HCT116 (cell line): ENCODE measurements at regions not wholly inside any gene's neighbourhood (a gene's known extent, or its start where the extent isn't known, plus 50 kb on each side); places are given as distances from the start of the nearest gene placed in this dataset.

Experiments used
- CBX3 ChIP-seq: IDR thresholded peaks from 2 replicates; pipeline ENCODE4 v1.6.1; 2012; ENCODE audit warnings: low read depth
- CEBPB ChIP-seq: IDR thresholded peaks from 2 replicates; pipeline ENCODE4 v1.6.1; 2012; ENCODE audit warnings: low read depth
- POLR2A ChIP-seq: IDR thresholded peaks from 2 replicates; pipeline ENCODE4 v1.7.0; 2011; ENCODE audit warnings: borderline replicate concordance; ENCODE audit not compliant: insufficient read depth, insufficient read length; ENCODE audit errors: extremely low read depth
- POLR2AphosphoS5 ChIP-seq: IDR thresholded peaks from 2 replicates; pipeline ENCODE4 v1.6.1; 2011; ENCODE audit warnings: mild to moderate bottlenecking, low read depth, low read length, moderate library complexity
- SIN3A ChIP-seq: IDR thresholded peaks from 2 replicates; pipeline ENCODE4 v1.6.1; 2012; ENCODE audit warnings: low read depth
- YY1 ChIP-seq: IDR thresholded peaks from 2 replicates; pipeline ENCODE4 v1.6.1; 2011; ENCODE audit warnings: low read length, low read depth, moderate library complexity, mild to moderate bottlenecking; ENCODE audit not compliant: insufficient replicate concordance; ENCODE audit errors: extremely low read depth
- TF ChIP-seq, protein P1 (sequence below), 3 experiments: fragments of 200-600 bp in 1 of 3; sonication (generic) in 1 of 3; IDR thresholded peaks in 2 of 3; conservative IDR thresholded peaks in 1 of 3; 2 replicates each; pipeline ENCODE4 v1.5.1; 2012 to 2017; ENCODE audit warnings: low read depth in 2 of 3, low read length in 2 of 3, antibody characterized with exemption in 1 of 3, borderline replicate concordance in 1 of 3, control low read depth in 1 of 3, mild to moderate bottlenecking in 1 of 3, mixed read lengths in 1 of 3, mixed run types in 1 of 3, moderate library complexity in 1 of 3; ENCODE audit not compliant: insufficient read depth in 1 of 3
- TF ChIP-seq, protein P2 (sequence below): IDR thresholded peaks from 2 replicates; pipeline ENCODE4 v1.6.1; 2012

- TF ChIP-seq POLR2A (no peak), CEBPB (no peak), CBX3 (no peak), SIN3A (no peak), POLR2AphosphoS5 (no peak), YY1 (no peak)
- TF ChIP-seq, protein P1, sequence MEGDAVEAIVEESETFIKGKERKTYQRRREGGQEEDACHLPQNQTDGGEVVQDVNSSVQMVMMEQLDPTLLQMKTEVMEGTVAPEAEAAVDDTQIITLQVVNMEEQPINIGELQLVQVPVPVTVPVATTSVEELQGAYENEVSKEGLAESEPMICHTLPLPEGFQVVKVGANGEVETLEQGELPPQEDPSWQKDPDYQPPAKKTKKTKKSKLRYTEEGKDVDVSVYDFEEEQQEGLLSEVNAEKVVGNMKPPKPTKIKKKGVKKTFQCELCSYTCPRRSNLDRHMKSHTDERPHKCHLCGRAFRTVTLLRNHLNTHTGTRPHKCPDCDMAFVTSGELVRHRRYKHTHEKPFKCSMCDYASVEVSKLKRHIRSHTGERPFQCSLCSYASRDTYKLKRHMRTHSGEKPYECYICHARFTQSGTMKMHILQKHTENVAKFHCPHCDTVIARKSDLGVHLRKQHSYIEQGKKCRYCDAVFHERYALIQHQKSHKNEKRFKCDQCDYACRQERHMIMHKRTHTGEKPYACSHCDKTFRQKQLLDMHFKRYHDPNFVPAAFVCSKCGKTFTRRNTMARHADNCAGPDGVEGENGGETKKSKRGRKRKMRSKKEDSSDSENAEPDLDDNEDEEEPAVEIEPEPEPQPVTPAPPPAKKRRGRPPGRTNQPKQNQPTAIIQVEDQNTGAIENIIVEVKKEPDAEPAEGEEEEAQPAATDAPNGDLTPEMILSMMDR (IDR thresholded peaks at IDR 0.05 in 2 of 3, conservative IDR thresholded peaks at IDR 0.05 in 1 of 3; ENCODE audit: borderline replicate concordance in 1 of 3, insufficient read depth in 1 of 3, low read depth in 2 of 3, low read length in 2 of 3), result no peak
- TF ChIP-seq, protein P2, sequence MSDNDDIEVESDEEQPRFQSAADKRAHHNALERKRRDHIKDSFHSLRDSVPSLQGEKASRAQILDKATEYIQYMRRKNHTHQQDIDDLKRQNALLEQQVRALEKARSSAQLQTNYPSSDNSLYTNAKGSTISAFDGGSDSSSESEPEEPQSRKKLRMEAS, result no peak
Observed at GRCh38 chrX:112510629-112511028, 169.1 kb downstream of the LHFPL1 start.
